GM12878 (cell line): ENCODE measurements at regions not wholly inside any gene's neighbourhood (a gene's known extent, or its start where the extent isn't known, plus 50 kb on each side); places are given as distances from the start of the nearest gene placed in this dataset.

Experiments
- ATAC-seq: fragments of 200-7000 bp; cut with Tn5 transposase; 3 replicates; pipeline ENCODE4 v1.9.1; 2020; ENCODE audit warnings: mild to moderate bottlenecking, moderate library complexity
- BruUV-seq: library from RNA; stranded (reverse); fragments of 400-500 nt; replicated peaks from 2 replicates; lab custom pipeline; 2021; lab: Mats Ljungman, UMichigan
- CTCF ChIA-PET: fragments of 300-600 bp; sonication (Branson Sonifier 250); formaldehyde crosslinking; extraction: SDS; loops from one replicate; lab custom pipeline; 2021; ENCODE audit warnings: inconsistent platforms; lab: Yijun Ruan, JAX
- POLR2A ChIA-PET: fragments of 350-600 bp; formaldehyde crosslinking; extraction: SDS; loops from one replicate; lab custom pipeline; 2021; ENCODE audit warnings: inconsistent platforms; lab: Charles Lee
- RAD21 ChIA-PET: fragments of 300-600 bp; sonication (Branson Sonifier 250); formaldehyde crosslinking; loops from one replicate; lab custom pipeline; 2023; ENCODE audit warnings: antibody characterized with exemption; ENCODE audit not compliant: unreplicated experiment; lab: Charles Lee
- SMC1A ChIA-PET: fragments of 300-600 bp; sonication (Branson Sonifier 250); formaldehyde crosslinking; loops from one replicate; lab custom pipeline; 2023; ENCODE audit not compliant: unreplicated experiment, uncharacterized antibody; lab: Charles Lee
- DNase-seq: peaks from one replicate; pipeline ENCODE4 v3.0.0-alpha.2; 2011; ENCODE audit warnings: low read depth, low spot score
- FAIRE-seq: peaks from 3 replicates; lab custom pipeline; 2011; peaks lifted over from hg19 to GRCh38; lab: Jason Lieb, UNC
- H2AFZ ChIP-seq: 2 replicates; pipeline ENCODE4 v1.6.0; 2011; ENCODE audit warnings: low read depth, low read length, control low read depth; ENCODE audit not compliant: control insufficient read depth
- H3K27ac ChIP-seq: 2 replicates; pipeline ENCODE4 v1.5.1; 2011; ENCODE audit warnings: control low read depth; ENCODE audit not compliant: control insufficient read depth, insufficient read depth
- H3K27me3 ChIP-seq, 2 experiments: replicated peaks in 1 of 2; 2 replicates each; pipeline versions ENCODE4 v1.6.0 to v1.6.1; 2011; ENCODE audit warnings: low read length in 1 of 2; ENCODE audit not compliant: control insufficient read depth in 2 of 2, insufficient read depth in 2 of 2
- H3K36me3 ChIP-seq, 2 experiments: 2 replicates each; pipeline ENCODE4 v1.5.1; 2011; ENCODE audit warnings: low read length in 1 of 2; ENCODE audit not compliant: control insufficient read depth in 2 of 2, insufficient read depth in 2 of 2
- H3K4me1 ChIP-seq: 2 replicates; pipeline ENCODE4 v1.6.1; 2011; ENCODE audit warnings: mild to moderate bottlenecking, low read length, moderate library complexity, mixed read lengths; ENCODE audit not compliant: control insufficient read depth, insufficient read depth
- H3K4me2 ChIP-seq: 2 replicates; pipeline ENCODE4 v1.6.0; 2011; ENCODE audit warnings: control low read depth; ENCODE audit not compliant: control insufficient read depth, insufficient read depth
- H3K4me3 ChIP-seq: fragments of 200-600 bp; sonication (generic); 2 replicates; pipeline ENCODE4 v1.5.1; 2016
- H3K79me2 ChIP-seq: 2 replicates; pipeline ENCODE4 v1.6.0; 2011; ENCODE audit warnings: low read length; ENCODE audit not compliant: control insufficient read depth, insufficient read depth
- H3K9ac ChIP-seq: 2 replicates; pipeline ENCODE4 v1.8.0; 2011; ENCODE audit warnings: low read length, control low read depth, mixed read lengths; ENCODE audit not compliant: control insufficient read depth, insufficient read depth
- H3K9me3 ChIP-seq: replicated peaks from 3 replicates; pipeline ENCODE4 v1.5.1; 2011; ENCODE audit warnings: mild to moderate bottlenecking, low read length; ENCODE audit not compliant: control insufficient read depth, insufficient read depth
- H4K20me1 ChIP-seq: 2 replicates; pipeline ENCODE4 v1.6.0; 2011; ENCODE audit not compliant: control insufficient read depth, insufficient read depth
- BACH1 ChIP-seq: fragments of 450-650 bp; IDR thresholded peaks from 2 replicates; pipeline ENCODE4 v1.6.1; 2017; ENCODE audit warnings: mild to moderate bottlenecking, borderline replicate concordance
- BMI1 ChIP-seq: fragments of 450-650 bp; IDR thresholded peaks from 2 replicates; pipeline ENCODE4 v1.6.1; 2016; ENCODE audit warnings: mild to moderate bottlenecking, moderate library complexity, borderline replicate concordance
- CHD1 ChIP-seq: IDR thresholded peaks from 2 replicates; pipeline ENCODE4 v1.6.1; 2012; ENCODE audit warnings: low read depth, low read length, improper control_type of control experiment
- CREM ChIP-seq: IDR thresholded peaks from 2 replicates; pipeline ENCODE4 v1.6.1; 2014; ENCODE audit warnings: antibody characterized with exemption, low read depth
- PAX8 ChIP-seq: fragments of 450-650 bp; IDR thresholded peaks from 2 replicates; pipeline ENCODE4 v1.6.1; 2017; ENCODE audit warnings: mild to moderate bottlenecking, moderate library complexity
- POLR2A ChIP-seq: IDR thresholded peaks from 2 replicates; pipeline ENCODE4 v1.6.1; 2011; ENCODE audit warnings: low read depth, mild to moderate bottlenecking, low read length
- POLR2AphosphoS5 ChIP-seq: IDR thresholded peaks from 2 replicates; pipeline ENCODE4 v1.6.1; 2011; ENCODE audit warnings: mild to moderate bottlenecking, low read length, inconsistent platforms
- SIX5 ChIP-seq: IDR thresholded peaks from 2 replicates; pipeline ENCODE4 v1.6.1; 2011; ENCODE audit warnings: mild to moderate bottlenecking, low read depth, low read length, moderate library complexity; ENCODE audit not compliant: severe bottlenecking
- YY1 ChIP-seq: IDR thresholded peaks from 2 replicates; pipeline ENCODE4 v1.6.1; 2011; ENCODE audit warnings: low read depth, mild to moderate bottlenecking, low read length
- ZNF217 ChIP-seq: fragments of 450-650 bp; IDR thresholded peaks from 2 replicates; pipeline ENCODE4 v1.6.1; 2017; ENCODE audit warnings: antibody characterized with exemption, mild to moderate bottlenecking
- WGBS: methylation state at CpG from one replicate; pipeline ENCODE4 v1.1.6; 2016; ENCODE audit warnings: low lambda C conversion rate; ENCODE audit not compliant: insufficient replicate concordance, insufficient coverage; ENCODE audit errors: missing lambda C conversion rate; 5-methylcytosine and 5-hydroxymethylcytosine counted together
- in situ Hi-C: fragments of 300-500 bp; cut with MboI; formaldehyde crosslinking; loops from 9 replicates; pipeline ENCODE4 v1.14.3; 2018; ENCODE audit warnings: mixed read lengths
- intact Hi-C: fragments of 100-400 bp; cut with micrococcal nuclease; formaldehyde crosslinking; loops from one replicate; pipeline ENCODE4 v1.14.2; 2022; ENCODE audit not compliant: unreplicated experiment
- TF ChIP-seq, protein P1 (sequence below): fragments of 450-650 bp; IDR thresholded peaks from 2 replicates; pipeline ENCODE4 v1.6.1; 2016; ENCODE audit warnings: mild to moderate bottlenecking
- TF ChIP-seq, protein P2 (sequence below): fragments of 150-350 bp; IDR thresholded peaks from 2 replicates; pipeline ENCODE4 v1.6.1; 2016; ENCODE audit warnings: low read depth, low read length
- TF ChIP-seq, protein P3 (sequence below), 3 experiments: IDR thresholded peaks in 2 of 3; conservative IDR thresholded peaks in 1 of 3; 2 replicates each; pipeline ENCODE4 v1.5.1; 2011; ENCODE audit warnings: low read depth in 3 of 3, low read length in 3 of 3, mild to moderate bottlenecking in 3 of 3, control low read depth in 2 of 3, moderate library complexity in 2 of 3, inconsistent platforms in 1 of 3, mixed read lengths in 1 of 3; ENCODE audit not compliant: control insufficient read depth in 2 of 3, insufficient read depth in 1 of 3; ENCODE audit errors: extremely low read depth in 1 of 3

DNA sequence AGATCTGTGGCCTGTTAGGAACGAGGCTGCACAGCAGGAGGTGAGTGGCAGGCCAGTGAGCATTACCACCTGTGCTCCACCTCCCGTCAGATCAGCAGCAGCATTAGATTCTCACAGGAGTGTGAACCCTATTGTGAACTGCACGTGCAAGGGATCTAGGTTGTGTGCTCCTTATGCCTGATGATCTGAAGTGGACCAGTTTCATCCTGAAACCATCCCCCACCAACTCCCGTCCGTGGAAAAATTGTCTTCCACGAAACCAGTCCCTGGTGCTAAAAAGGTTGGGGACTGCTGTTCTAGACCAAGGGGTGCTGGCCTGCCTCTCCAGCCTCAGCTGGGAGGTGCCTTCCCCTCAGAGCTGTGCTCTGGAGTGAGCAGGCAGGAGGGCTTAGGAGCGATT is 61.4 kb downstream of the RPLP1 start:
- no peak for DNase-seq
- Histone ChIP-seq H3K9ac (no peak overlapping the region), H4K20me1 (no peaks in the 10 kb centered on the region), H3K27me3 (peaks cover 0 to 5% of the 10 kb centered on the region in 2 experiments; a peak in 2 of 4 replicates)
- WGBS: 37% methylated on average over 7 of the region's 7 CpGs
- ChIA-PET POLR2A (no interaction called here), RAD21 (no interaction called here), CTCF (no interaction called here)
- intact Hi-C loops: no loop called here
- no peak for ATAC-seq
- in situ Hi-C loops: no loop called here
- no TSS peak for BruUV-seq
- no peak for TF ChIP-seq POLR2AphosphoS5
- TF ChIP-seq, protein P1, sequence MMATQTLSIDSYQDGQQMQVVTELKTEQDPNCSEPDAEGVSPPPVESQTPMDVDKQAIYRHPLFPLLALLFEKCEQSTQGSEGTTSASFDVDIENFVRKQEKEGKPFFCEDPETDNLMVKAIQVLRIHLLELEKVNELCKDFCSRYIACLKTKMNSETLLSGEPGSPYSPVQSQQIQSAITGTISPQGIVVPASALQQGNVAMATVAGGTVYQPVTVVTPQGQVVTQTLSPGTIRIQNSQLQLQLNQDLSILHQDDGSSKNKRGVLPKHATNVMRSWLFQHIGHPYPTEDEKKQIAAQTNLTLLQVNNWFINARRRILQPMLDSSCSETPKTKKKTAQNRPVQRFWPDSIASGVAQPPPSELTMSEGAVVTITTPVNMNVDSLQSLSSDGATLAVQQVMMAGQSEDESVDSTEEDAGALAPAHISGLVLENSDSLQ: no peak
- no peak for TF ChIP-seq POLR2A
- TF ChIP-seq BACH1: no peak
- TF ChIP-seq CREM: no peak
- TF ChIP-seq BMI1: no peak
- TF ChIP-seq SIX5: no peak
- TF ChIP-seq, protein P2, sequence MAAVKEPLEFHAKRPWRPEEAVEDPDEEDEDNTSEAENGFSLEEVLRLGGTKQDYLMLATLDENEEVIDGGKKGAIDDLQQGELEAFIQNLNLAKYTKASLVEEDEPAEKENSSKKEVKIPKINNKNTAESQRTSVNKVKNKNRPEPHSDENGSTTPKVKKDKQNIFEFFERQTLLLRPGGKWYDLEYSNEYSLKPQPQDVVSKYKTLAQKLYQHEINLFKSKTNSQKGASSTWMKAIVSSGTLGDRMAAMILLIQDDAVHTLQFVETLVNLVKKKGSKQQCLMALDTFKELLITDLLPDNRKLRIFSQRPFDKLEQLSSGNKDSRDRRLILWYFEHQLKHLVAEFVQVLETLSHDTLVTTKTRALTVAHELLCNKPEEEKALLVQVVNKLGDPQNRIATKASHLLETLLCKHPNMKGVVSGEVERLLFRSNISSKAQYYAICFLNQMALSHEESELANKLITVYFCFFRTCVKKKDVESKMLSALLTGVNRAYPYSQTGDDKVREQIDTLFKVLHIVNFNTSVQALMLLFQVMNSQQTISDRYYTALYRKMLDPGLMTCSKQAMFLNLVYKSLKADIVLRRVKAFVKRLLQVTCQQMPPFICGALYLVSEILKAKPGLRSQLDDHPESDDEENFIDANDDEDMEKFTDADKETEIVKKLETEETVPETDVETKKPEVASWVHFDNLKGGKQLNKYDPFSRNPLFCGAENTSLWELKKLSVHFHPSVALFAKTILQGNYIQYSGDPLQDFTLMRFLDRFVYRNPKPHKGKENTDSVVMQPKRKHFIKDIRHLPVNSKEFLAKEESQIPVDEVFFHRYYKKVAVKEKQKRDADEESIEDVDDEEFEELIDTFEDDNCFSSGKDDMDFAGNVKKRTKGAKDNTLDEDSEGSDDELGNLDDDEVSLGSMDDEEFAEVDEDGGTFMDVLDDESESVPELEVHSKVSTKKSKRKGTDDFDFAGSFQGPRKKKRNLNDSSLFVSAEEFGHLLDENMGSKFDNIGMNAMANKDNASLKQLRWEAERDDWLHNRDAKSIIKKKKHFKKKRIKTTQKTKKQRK: no peak
- TF ChIP-seq ZNF217: no peak
- TF ChIP-seq, protein P3, sequence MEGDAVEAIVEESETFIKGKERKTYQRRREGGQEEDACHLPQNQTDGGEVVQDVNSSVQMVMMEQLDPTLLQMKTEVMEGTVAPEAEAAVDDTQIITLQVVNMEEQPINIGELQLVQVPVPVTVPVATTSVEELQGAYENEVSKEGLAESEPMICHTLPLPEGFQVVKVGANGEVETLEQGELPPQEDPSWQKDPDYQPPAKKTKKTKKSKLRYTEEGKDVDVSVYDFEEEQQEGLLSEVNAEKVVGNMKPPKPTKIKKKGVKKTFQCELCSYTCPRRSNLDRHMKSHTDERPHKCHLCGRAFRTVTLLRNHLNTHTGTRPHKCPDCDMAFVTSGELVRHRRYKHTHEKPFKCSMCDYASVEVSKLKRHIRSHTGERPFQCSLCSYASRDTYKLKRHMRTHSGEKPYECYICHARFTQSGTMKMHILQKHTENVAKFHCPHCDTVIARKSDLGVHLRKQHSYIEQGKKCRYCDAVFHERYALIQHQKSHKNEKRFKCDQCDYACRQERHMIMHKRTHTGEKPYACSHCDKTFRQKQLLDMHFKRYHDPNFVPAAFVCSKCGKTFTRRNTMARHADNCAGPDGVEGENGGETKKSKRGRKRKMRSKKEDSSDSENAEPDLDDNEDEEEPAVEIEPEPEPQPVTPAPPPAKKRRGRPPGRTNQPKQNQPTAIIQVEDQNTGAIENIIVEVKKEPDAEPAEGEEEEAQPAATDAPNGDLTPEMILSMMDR (IDR thresholded peaks at IDR 0.05 in 2 of 3, conservative IDR thresholded peaks at IDR 0.05 in 1 of 3; ENCODE audit: control insufficient read depth in 2 of 3, extremely low read depth in 1 of 3, insufficient read depth in 1 of 3, low read depth in 3 of 3, low read length in 3 of 3): no peak
- no peak for TF ChIP-seq CHD1
- no peak for TF ChIP-seq PAX8
- no peak for TF ChIP-seq YY1
- TF ChIP-seq, all 136 proteins: peak for 0
- no peak for FAIRE-seq
- no peaks in the 10 kb centered on the region for H3K4me1 ChIP-seq
- H3K27ac ChIP-seq: no peak overlapping the region
- no peak overlapping the region for H2AFZ ChIP-seq
- no peaks in the 10 kb centered on the region for H3K36me3 ChIP-seq
- no peaks in the 10 kb centered on the region for H3K79me2 ChIP-seq
- H3K4me2 ChIP-seq: no peak overlapping the region
- H3K4me3 ChIP-seq: no peak overlapping the region
- no peaks in the 10 kb centered on the region for H3K9me3 ChIP-seq
- SMC1A ChIA-PET: no interaction called here
